Esophagus squamous epithelium (tissue), 4 donors: ENCODE measurements at regions not wholly inside any gene's neighbourhood (a gene's known extent, or its start where the extent isn't known, plus 50 kb on each side); places are given as distances from the start of the nearest gene placed in this dataset.

Experiments
- CTCF ChIP-seq, 6 experiments: fragments of 450-650 bp in 4 of 6; fragments of 200-600 bp in 2 of 6; sonication (generic) in 2 of 6; IDR thresholded peaks; one replicate each; pipeline ENCODE4 v1.5.1; 2016 to 2019; ENCODE audit warnings: antibody characterized with exemption in 6 of 6, mild to moderate bottlenecking in 4 of 6, moderate library complexity in 4 of 6
- POLR2A ChIP-seq, 4 donors: fragments of 450-650 bp; IDR thresholded peaks; one replicate each; pipeline ENCODE4 v1.6.1; 2017; ENCODE audit warnings: antibody characterized with exemption in 4 of 4, mild to moderate bottlenecking in 4 of 4, moderate library complexity in 3 of 4

DNA sequence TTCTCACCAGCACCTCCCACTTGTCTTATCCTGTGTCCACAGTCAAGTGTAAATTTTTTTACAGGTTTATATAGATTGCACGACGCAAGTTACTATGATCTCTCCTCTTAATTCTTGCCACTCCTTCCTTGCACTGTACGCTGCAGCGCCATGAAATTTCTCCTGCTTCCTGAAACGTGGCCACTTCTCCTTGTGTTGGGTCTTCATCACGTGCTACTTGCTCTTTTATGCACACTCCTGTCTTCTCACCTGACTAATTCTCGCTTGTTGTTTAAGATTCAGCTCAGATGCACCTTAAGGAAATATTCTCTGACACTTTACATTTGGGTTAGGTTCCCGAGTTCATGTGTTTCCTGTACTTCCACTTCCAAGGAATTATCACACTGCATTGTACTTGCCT is 76.5 kb upstream of the ODAD2 start:
- TF ChIP-seq POLR2A (IDR thresholded peaks at IDR 0.05) = no peak
- no peak for TF ChIP-seq CTCF (IDR thresholded peaks at IDR 0.05)
